Hematopoietic multipotent progenitor cell treated with erythropoietin and hydrocortisone succinate and interleukin-3 and kit ligand, for 6 days (in vitro differentiated cells): ENCODE measurements at regions not wholly inside any gene's neighbourhood (a gene's known extent, or its start where the extent isn't known, plus 50 kb on each side); places are given as distances from the start of the nearest gene placed in this dataset.
"Not testable (repeated sequence)": the region's sequence is repeated elsewhere in the genome, so short reads cannot be mapped to it uniquely, and the experiment has no call there.

Experiments
- DNase-seq: peaks from one replicate; pipeline ENCODE4 v3.0.0-alpha.2; 2015

GRCh38 chr2:107469437-107469995 is 357.2 kb upstream of the RGPD4 start:
- no peak for DNase-seq

- DNase-seq: no peak
These were observed 353.5 kb upstream of the RGPD4 start for GRCh38 chr2:107473150-107473549.

- DNase-seq: no peak
These were observed 350.8 kb upstream of the RGPD4 start for GRCh38 chr2:107475859-107476258.

- no peak for DNase-seq
These were observed 324.2 kb upstream of the RGPD4 start for GRCh38 chr2:107502539-107502938.

GRCh38 chr2:107511970-107512789 is 314.5 kb upstream of the RGPD4 start:
- DNase-seq: no peak

GRCh38 chr2:107525406-107525805 is 301.3 kb upstream of the RGPD4 start:
- no peak for DNase-seq

GRCh38 chr2:107529146-107529545 is 297.5 kb upstream of the RGPD4 start:
- no peak for DNase-seq

GRCh38 chr2:107530046-107530445 is 296.6 kb upstream of the RGPD4 start:
- no peak for DNase-seq

- no peak for DNase-seq
These were observed 291.8 kb upstream of the RGPD4 start for GRCh38 chr2:107534926-107535325.

- DNase-seq: not testable (repeated sequence)
These were observed 290.6 kb upstream of the RGPD4 start for GRCh38 chr2:107535905-107536689.

GRCh38 chr2:107542314-107542740 is 284.4 kb upstream of the RGPD4 start:
- DNase-seq: no peak

GRCh38 chr2:107543793-107544192 is 282.9 kb upstream of the RGPD4 start:
- DNase-seq: no peak

GRCh38 chr2:107545066-107545465 is 281.6 kb upstream of the RGPD4 start:
- DNase-seq: no peak

- no peak for DNase-seq
These were observed 280.8 kb upstream of the RGPD4 start for GRCh38 chr2:107545851-107546250.

- DNase-seq: no peak
These were observed 278.5 kb upstream of the RGPD4 start for GRCh38 chr2:107548216-107548615.

- DNase-seq: no peak
These were observed 273.6 kb upstream of the RGPD4 start for GRCh38 chr2:107553046-107553445.

- DNase-seq: no peak
These were observed 273.2 kb upstream of the RGPD4 start for GRCh38 chr2:107553539-107553938.

GRCh38 chr2:107556038-107556627 is 270.6 kb upstream of the RGPD4 start:
- DNase-seq: no peak

- DNase-seq: no peak
These were observed 268.4 kb upstream of the RGPD4 start for GRCh38 chr2:107558295-107558694.

- no peak for DNase-seq
These were observed 257.2 kb upstream of the RGPD4 start for GRCh38 chr2:107569496-107569895.

GRCh38 chr2:107570876-107571275 is 255.8 kb upstream of the RGPD4 start:
- no peak for DNase-seq

- peak; percentile 20 for DNase-seq
These were observed 253.8 kb upstream of the RGPD4 start for GRCh38 chr2:107572890-107573289.

GRCh38 chr2:107576991-107577390 is 249.7 kb upstream of the RGPD4 start:
- no peak for DNase-seq
